LHCN-M2 (cell line): ENCODE measurements at regions not wholly inside any gene's neighbourhood (a gene's known extent, or its start where the extent isn't known, plus 50 kb on each side); places are given as distances from the start of the nearest gene placed in this dataset.
A peak's percentile ranks its signal among the peaks of the same experiment; 100 is the strongest.
"Not testable (repeated sequence)": the region's sequence is repeated elsewhere in the genome, so short reads cannot be mapped to it uniquely, and the experiment has no call there.

Experiments
- DNase-seq: peaks from one replicate; pipeline ENCODE4 v3.0.0-alpha.2; 2012; ENCODE audit warnings: low read depth

DNA sequence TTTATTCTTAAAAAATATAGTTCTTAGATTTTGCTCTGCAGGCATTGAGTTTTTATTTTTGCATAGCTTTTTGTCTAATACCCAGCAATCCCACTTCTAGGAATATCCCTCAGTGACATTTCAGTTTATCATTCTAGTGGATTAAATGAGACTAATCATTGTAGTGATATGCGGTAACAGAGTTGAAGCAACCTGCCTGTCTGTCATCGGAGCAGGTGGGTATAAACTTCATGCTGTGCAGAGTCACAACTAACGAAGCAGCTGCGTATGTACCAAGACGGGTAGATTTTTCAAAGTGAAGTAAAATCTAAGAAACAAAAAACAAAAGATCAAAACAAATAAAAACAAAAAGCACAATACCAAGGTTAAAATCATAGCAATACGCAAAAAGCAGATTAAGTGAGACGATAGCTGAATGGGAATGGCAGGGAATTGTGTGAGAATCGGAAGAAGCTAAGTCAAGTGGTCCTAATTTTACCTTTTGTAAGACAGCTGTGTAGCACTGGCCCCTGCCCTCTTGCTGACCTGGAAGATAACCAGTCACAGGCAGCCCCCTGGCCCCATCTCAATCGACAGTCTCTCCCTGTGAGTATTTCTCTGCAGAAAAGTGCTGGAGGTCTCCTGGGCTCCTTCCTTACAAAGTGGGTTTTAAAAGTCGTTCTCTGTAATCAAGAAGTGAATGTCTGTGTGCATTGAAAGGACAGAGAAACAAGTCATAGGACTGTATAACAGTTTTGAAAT, 169.2 kb downstream of the OR2B2 start:
- no peak for DNase-seq

DNA sequence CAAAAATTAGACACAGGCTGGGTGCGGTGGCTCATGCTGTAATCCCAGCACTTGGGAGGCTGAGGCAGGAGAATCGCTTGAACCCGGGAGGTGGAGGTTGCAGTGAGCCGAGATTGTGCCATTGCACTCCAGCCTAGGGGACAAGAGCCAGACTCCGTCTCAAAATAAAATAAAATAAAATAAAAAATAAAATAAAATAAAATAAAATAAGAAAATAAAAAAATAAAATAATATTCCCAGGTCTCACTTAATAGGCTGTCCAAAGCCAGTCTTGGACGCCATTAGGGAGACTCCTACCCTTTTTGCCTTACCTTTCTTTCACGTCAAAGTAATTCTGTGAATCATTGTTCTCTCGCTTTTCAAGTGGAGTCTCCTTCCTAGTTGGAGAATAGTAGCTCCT, 172.3 kb downstream of the OR2B2 start:
- not testable (repeated sequence) for DNase-seq

DNA sequence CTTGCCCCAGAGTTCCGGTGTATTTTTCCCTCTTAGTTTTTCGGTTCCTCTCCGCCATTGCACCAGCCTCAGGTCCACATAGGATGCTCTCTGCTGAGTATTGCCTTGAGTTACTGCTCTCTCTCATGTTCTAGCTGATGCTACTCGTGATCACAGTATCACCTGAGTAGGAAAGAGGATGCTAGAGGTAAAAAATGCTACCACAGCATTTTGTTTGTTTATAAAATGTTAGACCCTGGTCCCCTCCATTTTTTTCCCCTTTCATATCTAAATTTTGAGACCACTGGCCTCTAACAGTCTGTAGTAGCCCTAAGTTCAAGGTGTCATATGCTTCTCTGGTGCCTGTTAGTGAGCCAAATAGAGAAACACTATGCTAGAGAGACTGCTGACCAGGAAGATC, 175.5 kb downstream of the OR2B2 start:
- no peak for DNase-seq

DNA sequence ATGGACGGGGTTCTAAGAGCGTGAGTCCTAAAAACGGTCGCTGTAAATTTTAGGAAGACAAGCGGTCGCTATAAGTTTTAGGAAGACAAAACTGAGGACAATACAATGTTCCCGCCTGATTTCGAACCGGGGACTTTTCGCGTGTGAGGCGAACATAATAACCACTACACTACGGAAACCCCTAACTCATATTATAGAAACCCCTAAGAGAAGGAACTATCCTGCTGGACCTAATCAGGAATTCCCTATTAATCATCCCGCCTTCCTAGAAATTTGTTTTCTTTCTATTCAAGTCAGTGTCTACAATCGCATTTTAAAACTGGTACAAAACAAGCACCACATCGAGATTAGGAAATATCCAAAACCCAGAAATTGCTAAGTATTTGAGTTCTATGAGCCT, 183.8 kb downstream of the OR2B2 start:
- DNase-seq, result no peak

DNA sequence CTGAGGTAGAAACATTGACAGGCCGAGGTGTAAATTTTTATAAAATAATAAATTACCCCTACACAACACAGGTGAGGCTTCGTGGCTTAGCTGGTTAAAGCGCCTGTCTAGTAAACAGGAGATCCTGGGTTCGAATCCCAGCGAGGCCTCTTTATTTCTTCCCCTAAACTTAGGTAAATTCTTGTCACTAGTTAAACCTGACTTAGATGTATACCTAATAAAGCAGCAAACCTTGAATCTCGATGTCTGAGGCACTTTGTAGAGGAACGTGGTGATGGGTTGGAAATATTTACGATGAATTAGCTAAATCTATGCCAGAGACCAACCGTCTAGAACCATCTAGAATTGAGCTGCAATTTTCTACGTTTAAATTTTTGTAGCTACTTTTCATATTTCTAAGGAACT, 185.6 kb downstream of the OR2B2 start:
- DNase-seq, result peak; percentile 30

DNA sequence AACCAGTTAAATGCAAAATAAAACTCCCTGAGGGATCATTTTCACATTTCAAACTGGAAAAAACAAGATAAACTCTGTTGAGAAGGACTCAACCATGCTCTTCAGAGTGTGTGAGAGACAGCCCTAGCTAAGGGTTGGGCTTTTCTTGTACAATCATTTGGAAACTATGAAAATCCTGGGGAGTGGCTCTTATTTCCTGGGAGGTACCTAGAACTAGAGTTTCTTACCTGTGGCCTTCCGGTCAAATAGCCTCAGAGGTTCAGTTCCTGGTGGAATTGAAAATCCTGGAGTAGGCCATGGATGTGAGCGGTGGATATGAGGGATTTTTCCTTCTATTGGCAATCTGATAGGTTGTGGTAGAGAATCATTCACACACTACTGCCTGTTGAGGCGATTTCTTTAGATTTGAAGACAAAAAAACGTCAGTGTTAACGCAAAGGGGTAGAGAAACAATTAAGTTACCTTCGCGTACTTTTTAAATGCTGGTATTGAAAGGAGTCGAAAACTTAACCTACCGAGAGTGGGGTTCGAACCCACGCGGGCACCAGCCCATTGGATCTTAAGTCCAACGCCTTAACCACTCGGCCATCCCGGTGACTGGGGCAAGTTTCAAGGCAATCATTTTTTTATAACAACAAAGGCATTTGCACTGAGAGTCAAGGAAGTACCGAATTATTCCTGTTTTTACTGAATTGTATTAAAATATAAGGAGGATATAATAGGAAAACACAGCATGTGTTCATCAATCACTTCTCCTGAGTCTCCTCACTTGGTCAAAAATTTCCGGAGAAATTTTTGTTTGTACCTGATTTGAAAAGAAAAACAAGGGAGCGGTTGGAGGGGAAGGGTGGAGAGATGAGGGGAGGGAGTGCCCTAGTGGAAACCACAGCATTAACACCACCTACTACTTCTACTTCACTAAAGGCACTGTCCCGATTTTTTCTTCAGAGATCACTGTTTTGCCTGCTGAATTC, 191.3 kb downstream of the OR2B2 start:
- peak; percentile 12 for DNase-seq

DNA sequence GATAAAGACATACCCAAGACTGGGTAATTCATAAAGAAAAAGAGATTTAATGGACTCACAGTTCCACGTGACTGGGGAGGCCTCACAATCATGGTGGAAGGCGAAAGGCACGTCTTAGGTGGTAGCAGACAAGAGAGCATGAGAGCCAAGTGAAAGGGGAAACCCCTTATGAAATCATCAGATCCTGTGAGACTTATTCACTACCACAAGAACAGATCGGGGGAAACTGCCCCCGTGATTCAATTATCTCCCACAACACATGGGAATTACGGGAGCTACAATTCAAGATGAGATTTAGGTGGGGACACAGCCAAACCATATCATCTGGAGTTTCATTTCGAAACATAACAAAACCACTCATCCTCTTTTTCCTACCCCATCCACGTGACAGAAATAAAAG, 193.2 kb downstream of the OR2B2 start:
- DNase-seq, result peak; percentile 3

DNA sequence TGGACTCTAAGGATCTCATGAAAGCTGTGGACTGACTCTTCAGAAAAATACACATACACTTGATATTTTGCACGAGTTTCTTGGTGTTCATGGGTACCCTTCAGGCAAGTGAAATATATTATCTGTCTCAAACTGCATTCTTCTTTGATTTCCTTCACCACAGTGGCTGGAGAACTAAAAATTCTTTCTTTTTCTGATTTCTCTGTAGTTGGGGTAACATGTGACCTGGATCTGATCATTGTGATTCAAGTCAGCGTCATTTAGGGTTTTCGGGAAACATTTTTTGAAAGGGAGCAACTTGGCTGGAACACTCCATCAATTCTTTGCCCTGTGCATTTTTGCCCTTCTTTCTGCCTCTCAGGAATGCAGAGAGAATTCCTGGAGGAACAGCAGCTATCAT, 205.8 kb downstream of the OR2B2 start:
- no peak for DNase-seq

DNA sequence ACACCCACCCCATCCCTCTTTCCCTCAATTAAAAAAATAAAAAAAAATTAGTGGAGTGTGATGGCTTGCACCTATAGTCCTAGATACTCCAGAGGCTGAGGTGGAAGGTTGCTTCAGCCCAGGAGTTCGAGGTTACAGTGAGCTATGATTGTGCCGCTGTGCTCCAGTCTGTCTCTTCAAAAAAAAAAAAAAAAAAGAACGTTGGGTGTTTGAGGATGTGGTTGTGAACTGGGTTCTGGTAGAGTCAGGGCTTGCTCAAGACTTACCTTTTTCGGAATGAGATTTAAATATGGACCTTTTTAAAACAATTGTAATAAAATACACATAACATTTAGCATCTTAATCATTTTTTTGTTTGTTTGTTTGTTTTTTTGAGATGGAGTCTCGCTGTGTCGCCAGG, 211.9 kb downstream of the OR2B2 start:
- DNase-seq, result no peak

DNA sequence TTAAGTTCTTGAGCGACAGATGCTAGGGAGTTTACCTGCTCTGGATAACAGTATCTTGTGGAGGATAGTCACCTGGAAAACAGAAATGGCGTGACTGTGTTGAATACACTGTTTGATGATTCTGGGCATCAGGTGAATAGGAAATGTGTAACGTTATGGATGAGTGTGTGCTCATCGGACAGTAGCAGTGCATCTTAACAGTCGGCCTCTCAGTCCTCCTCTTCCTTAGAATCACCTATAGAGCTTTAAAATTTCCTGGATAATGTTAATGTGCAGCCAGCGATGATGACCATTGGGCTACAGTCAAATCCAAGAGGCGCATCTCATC, 217.7 kb downstream of the OR2B2 start:
- no peak for DNase-seq

DNA sequence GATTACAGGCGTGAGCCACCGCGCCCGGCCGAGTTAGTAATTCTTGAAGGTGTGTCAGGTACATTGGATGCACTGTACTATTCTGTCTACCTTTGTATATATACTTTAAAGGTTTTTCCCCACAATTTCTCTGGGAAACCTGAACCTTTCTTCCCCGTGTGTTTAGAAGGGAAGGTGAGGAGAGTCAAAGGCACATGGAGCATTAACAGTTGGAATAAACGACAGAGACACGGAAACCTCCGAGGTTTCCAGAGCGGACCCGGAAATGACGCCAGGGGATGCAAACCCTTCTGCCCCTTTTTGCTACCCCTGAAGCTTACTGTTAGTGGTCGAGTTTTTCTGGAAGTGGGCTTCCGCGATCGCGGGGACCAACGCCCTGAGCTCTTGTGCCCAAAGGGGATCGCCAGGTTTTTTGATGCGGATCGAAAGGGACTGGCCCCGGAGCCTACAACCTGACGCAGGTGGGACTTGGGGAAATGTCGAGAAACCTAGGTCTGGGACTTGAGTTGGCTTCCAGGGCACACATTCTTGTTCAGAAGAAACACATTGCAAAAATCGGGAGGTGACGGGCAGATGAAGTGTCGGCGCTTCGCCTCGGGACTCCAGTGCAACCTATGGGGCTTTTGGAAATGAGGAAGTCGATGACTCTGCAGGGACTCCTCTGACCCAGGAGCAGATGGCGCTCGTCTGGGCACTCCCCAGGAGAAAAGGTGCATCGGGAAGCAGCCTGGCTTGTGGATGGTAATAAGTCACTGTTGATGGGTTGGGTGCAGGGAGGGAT, 218.2 kb downstream of the OR2B2 start:
- DNase-seq, result no peak

DNA sequence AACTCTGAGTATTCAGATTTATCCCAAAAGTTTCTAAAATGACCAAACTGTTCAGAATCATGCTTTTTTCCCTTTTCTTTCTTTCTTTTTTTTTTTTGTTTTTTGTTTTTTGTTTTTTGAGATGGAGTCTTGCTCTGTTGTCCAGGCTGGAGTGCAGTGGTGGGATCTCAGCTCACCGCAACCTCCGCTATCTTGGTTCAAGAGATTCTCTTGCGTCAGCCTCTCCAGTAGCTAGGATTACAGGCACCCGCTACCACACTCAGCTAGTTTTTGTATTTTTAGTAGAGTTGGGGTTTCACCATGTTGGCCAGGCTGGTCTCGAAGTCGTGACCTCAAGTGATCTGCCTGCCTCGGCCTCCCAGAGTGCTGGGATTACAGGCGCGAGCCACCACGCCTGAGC, 219.2 kb upstream of the ZNF184 start:
- DNase-seq, result not testable (repeated sequence)

DNA sequence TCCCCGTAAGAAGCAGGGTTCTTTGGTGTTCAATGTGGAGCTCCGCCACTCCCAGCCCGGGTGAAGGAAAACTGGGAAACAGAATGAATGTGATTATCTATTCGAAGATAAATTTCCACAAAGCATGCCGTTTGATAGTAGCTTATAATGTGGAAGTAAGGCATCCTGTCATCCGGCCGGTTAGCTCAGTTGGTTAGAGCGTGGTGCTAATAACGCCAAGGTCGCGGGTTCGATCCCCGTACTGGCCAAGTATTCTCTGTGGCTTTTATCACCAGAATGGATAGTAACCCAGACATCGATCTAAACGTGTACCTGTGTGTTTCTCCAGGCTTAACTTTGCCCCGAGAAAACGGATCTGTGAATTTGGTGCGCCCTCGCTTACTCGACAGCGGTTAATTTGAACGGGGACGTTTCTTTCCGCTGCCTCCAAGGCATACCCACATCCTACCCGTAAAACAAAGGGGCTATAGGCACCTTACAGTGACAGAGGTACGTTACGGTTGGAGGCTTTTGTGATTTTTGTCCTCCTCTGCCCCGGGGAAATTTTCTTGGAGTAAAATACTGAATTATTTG, 215.2 kb upstream of the ZNF184 start:
- peak; percentile 89 for DNase-seq

DNA sequence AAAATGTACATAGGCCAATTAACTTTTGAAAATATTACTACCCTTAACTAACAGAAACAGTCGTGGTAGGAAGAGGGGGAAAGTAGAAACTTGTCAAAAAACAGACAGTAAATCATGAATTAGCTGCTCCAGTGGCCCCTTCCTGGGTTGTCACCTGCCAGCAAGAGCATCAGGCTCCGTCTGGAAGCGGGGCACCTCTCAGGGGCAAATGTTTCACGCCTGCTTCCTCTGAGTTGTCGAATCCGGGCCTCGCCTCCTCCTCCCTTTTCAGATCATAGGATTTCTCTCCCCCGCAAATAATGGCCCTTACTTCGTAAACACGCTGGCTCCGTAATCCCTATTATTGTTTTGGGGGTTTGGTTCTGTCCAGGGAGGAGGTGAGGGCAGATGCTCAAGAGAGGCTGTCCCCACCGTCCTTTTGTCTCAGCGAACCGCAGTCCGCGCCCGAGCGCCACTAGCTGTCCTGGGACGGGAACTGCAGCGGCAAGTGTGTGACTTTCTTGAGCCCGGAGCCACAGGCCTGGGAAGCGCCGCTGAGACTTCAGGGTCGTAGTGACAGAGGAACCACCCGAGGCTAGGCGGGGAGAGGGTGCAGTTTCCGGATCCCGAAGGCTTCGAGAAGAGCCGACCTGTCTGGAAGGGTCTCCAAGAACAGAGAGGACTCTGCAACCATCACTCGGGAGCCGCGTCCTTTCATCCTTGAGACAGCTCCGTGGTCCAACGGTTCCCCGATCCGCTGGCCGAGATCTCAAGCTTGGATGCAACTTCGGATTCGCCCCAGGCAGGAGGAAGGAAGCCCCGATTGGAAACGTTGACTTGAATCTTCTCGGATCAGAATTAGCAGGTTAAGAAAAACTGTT, 214.5 kb upstream of the ZNF184 start:
- peak; percentile 74 for DNase-seq

DNA sequence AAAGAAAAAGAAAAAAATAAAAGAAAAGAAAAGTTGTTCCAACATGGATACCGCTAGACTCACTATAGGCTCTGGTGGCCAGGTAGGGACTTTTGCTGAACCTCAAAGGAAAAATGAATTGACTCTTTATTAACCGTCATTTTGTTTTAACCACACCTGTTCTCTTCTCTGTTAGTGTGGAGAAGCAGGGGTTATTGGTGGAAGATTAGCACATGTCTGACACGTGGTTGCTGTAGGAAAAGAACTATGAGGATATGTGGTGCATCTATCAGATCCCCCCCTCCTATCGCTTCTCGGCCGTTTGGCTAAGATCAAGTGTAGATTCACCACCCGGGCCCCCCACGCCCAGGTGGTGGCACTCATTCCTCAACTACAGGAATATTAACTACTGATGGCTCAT, 212.4 kb upstream of the ZNF184 start:
- DNase-seq, result no peak

DNA sequence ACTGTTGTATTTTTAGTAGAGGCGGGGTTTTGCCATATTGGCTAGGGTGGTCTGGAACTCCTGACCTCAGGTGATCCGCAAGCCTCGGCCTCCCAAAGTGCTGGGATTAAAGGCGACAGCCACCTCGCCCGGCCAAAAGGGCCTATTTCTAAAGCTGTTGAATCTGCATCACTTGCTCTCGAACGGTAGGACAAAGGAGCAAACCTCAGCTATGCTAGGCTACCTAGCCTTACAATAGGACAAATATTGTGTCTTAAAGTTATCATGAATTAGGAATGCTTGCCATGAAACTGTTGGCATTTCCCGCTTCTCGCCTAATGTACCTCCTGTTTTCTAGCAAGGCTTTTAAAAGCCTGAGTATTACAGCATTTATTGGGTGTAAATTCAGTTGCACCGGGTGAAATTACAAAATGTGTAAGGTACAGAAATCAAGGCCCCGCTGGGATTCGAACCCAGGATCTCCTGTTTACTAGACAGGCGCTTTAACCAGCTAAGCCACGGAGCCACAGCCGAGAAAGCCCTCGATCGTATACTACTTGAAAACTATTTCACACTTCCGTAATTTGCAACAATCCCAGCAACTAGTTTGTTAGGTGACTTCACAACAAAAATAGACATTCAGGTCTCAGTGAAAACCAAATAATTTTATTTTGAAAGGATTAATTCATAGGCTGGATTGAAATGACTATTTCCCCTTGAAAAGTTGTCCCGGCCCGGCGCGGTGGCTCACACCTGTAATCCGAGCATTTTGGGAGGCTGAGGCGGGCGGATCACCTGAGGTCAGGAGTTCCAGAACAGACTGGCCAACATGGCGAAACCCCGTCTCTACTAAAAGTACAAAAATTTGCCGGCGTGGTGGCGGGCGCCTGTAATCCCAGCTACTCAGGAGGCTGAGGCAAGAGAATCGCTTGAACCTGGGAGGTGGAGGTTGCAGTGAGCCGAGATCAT, 211.6 kb upstream of the ZNF184 start:
- peak; percentile 80 for DNase-seq

DNA sequence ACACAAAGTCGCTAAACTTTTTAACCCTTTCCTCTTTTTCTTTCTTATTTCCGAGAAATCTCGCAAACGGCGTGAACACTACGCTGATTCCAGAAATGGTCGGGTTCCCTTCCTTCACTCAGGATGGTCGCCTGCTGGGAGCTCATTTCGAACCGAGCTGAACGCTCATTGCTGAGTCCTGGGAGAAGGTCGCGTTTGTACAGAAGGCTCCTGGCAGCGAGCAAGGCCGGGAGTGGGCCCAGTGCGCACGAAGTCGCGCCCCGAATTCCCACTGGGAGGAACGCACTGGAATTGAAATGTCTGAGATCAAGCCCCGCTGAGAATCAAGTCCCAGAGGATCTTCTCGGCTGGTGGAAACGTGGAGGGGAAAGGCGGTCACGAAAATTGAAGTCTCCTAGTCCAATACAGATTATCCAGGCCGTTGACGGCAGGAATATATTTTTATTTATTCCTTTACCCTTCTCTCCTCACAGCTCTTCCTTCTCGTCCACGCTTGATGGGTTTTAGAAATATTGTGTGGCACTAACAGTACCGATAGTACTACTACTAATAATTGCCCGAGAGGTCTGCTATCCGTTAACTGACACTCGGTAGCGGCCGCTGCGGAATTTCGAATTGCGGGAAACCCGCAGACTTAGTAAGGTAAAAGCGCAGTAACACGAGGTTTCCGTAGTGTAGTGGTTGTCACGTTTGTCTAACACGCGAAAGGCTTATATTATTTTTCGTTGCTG, 207.2 kb upstream of the ZNF184 start:
- no peak for DNase-seq

DNA sequence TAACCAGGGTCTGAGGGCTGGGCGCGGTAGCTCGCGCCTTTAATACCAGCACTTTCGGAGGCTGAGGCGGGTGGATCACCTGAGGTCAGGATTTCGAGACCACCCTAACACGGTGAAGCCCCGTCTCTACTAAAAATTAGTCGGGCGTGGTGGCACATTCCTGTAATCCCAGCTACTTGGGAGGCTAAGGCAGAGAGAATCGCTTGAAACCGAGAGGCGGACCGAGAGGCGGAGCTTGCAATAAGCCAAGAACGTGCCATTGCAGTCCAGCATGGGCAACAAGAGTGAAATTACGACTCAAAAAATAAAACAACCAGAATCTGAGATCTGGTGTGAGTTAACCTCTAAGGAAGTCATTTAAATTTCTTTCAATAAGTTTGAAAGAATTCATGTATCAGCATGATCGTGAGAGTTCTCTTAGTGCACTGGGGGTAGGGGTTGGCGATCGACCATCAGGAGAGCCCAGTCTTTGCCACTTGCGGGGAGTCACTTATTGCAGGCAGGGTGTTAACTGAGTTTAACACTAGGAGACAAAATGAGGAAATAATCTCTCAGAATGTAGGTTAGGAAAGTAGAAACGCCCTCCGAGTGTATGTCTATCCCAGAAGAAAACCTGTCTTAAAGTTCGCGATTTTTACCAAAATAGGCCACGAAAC, 206.5 kb upstream of the ZNF184 start:
- DNase-seq, result no peak
